ENCODE measurements at regions not wholly inside any gene's neighbourhood (a gene's known extent, or its start where the extent isn't known, plus 50 kb on each side); places are given as distances from the start of the nearest gene placed in this dataset.

DNA sequence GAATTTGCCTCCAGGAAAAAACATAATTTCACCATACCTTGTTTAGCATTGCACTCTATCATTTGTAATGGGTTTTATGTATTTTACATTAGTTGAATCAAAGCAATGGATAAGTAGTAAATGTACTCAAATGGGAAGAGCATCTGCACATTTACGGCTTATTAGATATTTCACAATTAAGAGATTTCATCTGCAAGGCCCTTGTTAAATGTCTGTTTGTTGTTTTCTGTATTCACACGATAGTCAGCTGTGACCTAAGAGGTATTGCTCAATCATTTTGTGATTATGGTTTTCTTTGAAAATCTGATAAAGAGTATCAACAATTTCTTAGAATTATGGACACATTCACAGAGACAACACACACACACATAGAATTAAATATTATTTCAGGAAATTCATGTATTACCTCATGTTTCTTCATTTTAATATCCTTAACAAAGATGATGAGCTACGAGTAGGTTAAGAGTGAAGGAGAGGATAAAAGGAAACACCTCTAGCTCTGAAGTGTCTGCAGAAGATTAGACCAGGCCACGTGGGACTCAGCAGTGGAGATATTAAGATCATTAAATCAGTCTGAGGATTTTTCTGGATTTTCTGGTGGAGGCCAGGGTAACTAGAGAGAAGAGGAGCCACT, 121.9 kb upstream of the POU1F1 start:
- no peak overlapping the region for H3K9ac ChIP-seq (ENCODE audit: control insufficient read depth, extremely low read depth, insufficient read depth, low read length)
- no peaks in the 10 kb centered on the region for H3K79me2 ChIP-seq (ENCODE audit: control insufficient read depth, insufficient read depth, low read length)
- no peaks in the 10 kb centered on the region for H3K4me1 ChIP-seq (ENCODE audit: control insufficient read depth, extremely low read depth, insufficient read depth, low read length)
- no peaks in the 10 kb centered on the region for H3K9me1 ChIP-seq (ENCODE audit: control insufficient read depth, extremely low read depth, insufficient read depth, low read length)
- no peaks in the 10 kb centered on the region for H3K36me3 ChIP-seq (ENCODE audit: control insufficient read depth in 2 of 2, extremely low read depth in 1 of 2, insufficient read depth in 2 of 2, low read length in 2 of 2)
- dilution Hi-C loops (cut with MboI; ENCODE audit: extremely low pct_ligation_motif_present, low sequenced_read_pairs): no loop called here
- H3K4me3 ChIP-seq (ENCODE audit: control insufficient read depth in 2 of 3, extremely low read depth in 1 of 3, insufficient read depth in 2 of 3, low read depth in 1 of 3, low read length in 3 of 3): no peak overlapping the region
- no peak overlapping the region for H2AFZ ChIP-seq (ENCODE audit: control insufficient read depth, low read length)
- no peak overlapping the region for H3K27ac ChIP-seq (ENCODE audit: control insufficient read depth, insufficient read depth, low read length)
- no peak for DNase-seq (ENCODE audit: low read depth, low spot score)
- H4K20me1 ChIP-seq (ENCODE audit: control insufficient read depth, extremely low read depth, insufficient read depth, low read length): no peaks in the 10 kb centered on the region
- H3K27me3 ChIP-seq (ENCODE audit: control insufficient read depth, extremely low read depth, insufficient read depth, low read length): no peaks in the 10 kb centered on the region
- no peak for TF ChIP-seq EZH2 (IDR thresholded peaks at IDR 0.05; ENCODE audit: low read length)
- no peak for TF ChIP-seq CTCF (optimal IDR thresholded peaks at IDR 0.05 in 1 of 3, IDR thresholded peaks at IDR 0.05 in 1 of 3, conservative IDR thresholded peaks at IDR 0.05 in 1 of 3; ENCODE audit: extremely low read depth in 1 of 3, insufficient read depth in 2 of 3, low read length in 3 of 3)
- no peak overlapping the region for H3K4me2 ChIP-seq (ENCODE audit: control insufficient read depth, extremely low read depth, insufficient read depth, low read depth, low read length)
- FAIRE-seq: no peak
- H3K9me3 ChIP-seq (ENCODE audit: control insufficient read depth, low read depth, low read length): no peaks in the 10 kb centered on the region

- Histone ChIP-seq H3K9me3 (ENCODE audit: control insufficient read depth, low read depth, low read length) (no peaks in the 10 kb centered on the region), H3K9me1 (ENCODE audit: control insufficient read depth, extremely low read depth, insufficient read depth, low read length) (no peaks in the 10 kb centered on the region), H3K36me3 (ENCODE audit: control insufficient read depth in 2 of 2, extremely low read depth in 1 of 2, insufficient read depth in 2 of 2, low read length in 2 of 2) (no peaks in the 10 kb centered on the region), H3K4me3 (ENCODE audit: control insufficient read depth in 2 of 3, extremely low read depth in 1 of 3, insufficient read depth in 2 of 3, low read depth in 1 of 3, low read length in 3 of 3) (no peak overlapping the region), H3K4me1 (ENCODE audit: control insufficient read depth, extremely low read depth, insufficient read depth, low read length) (no peaks in the 10 kb centered on the region), H3K27ac (ENCODE audit: control insufficient read depth, insufficient read depth, low read length) (no peak overlapping the region), H3K79me2 (ENCODE audit: control insufficient read depth, insufficient read depth, low read length) (no peaks in the 10 kb centered on the region), H3K4me2 (ENCODE audit: control insufficient read depth, extremely low read depth, insufficient read depth, low read depth, low read length) (no peak overlapping the region), H3K9ac (ENCODE audit: control insufficient read depth, extremely low read depth, insufficient read depth, low read length) (no peak overlapping the region), H4K20me1 (ENCODE audit: control insufficient read depth, extremely low read depth, insufficient read depth, low read length) (no peaks in the 10 kb centered on the region), H3K27me3 (ENCODE audit: control insufficient read depth, extremely low read depth, insufficient read depth, low read length) (no peaks in the 10 kb centered on the region), H2AFZ (ENCODE audit: control insufficient read depth, low read length) (no peak overlapping the region)
- no peak for FAIRE-seq
- TF ChIP-seq EZH2 (IDR thresholded peaks at IDR 0.05; ENCODE audit: low read length) (no peak), CTCF (optimal IDR thresholded peaks at IDR 0.05 in 1 of 3, IDR thresholded peaks at IDR 0.05 in 1 of 3, conservative IDR thresholded peaks at IDR 0.05 in 1 of 3; ENCODE audit: extremely low read depth in 1 of 3, insufficient read depth in 2 of 3, low read length in 3 of 3) (no peak)
- dilution Hi-C loops (cut with MboI; ENCODE audit: extremely low pct_ligation_motif_present, low sequenced_read_pairs): no loop called here
- DNase-seq (ENCODE audit: low read depth, low spot score): no peak
These were observed 120.8 kb upstream of the POU1F1 start for GRCh38 chr3:87397211-87397610.

Data from keratinocyte (primary cell).